Fibroblast of villous mesenchyme (primary cell): ENCODE measurements at regions not wholly inside any gene's neighbourhood (a gene's known extent, or its start where the extent isn't known, plus 50 kb on each side); places are given as distances from the start of the nearest gene placed in this dataset.

ENCODE experiments used
- DNase-seq: peaks from one replicate; pipeline ENCODE4 v3.0.0-alpha.2; 2010; ENCODE audit warnings: low read depth
- H3K4me3 ChIP-seq: 2 replicates; pipeline ENCODE4 v1.5.1; 2011; ENCODE audit warnings: low read depth, mild to moderate bottlenecking, low read length
- TF ChIP-seq, protein P1 (sequence below): IDR thresholded peaks from 2 replicates; pipeline ENCODE4 v1.5.1; 2012; ENCODE audit warnings: low read depth, mild to moderate bottlenecking, low read length; ENCODE audit not compliant: insufficient read depth

DNA sequence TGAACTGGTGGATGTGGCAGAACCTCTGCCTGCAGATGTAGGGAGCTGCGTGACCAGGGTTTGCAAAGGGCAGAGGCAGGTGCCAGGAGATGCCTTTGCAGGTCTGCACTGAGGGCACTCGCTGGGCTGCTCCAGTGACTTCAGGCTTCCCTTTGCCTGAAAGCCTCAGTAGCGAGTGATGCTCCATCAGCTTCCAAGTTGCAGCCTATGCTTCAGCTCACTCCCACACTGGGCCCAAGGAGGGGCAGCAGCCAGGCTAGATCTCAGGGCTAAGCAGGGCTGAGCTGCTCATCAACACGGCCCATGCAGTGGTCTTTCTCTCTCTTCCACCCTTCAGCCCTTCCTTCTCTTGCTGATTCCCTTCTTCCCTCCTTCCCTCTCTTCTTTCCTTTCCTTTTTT lies 78.3 kb upstream of the RGMA start:
- TF ChIP-seq, protein P1, sequence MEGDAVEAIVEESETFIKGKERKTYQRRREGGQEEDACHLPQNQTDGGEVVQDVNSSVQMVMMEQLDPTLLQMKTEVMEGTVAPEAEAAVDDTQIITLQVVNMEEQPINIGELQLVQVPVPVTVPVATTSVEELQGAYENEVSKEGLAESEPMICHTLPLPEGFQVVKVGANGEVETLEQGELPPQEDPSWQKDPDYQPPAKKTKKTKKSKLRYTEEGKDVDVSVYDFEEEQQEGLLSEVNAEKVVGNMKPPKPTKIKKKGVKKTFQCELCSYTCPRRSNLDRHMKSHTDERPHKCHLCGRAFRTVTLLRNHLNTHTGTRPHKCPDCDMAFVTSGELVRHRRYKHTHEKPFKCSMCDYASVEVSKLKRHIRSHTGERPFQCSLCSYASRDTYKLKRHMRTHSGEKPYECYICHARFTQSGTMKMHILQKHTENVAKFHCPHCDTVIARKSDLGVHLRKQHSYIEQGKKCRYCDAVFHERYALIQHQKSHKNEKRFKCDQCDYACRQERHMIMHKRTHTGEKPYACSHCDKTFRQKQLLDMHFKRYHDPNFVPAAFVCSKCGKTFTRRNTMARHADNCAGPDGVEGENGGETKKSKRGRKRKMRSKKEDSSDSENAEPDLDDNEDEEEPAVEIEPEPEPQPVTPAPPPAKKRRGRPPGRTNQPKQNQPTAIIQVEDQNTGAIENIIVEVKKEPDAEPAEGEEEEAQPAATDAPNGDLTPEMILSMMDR = no peak
- no peak for DNase-seq
- H3K4me3 ChIP-seq = no peak overlapping the region

DNA sequence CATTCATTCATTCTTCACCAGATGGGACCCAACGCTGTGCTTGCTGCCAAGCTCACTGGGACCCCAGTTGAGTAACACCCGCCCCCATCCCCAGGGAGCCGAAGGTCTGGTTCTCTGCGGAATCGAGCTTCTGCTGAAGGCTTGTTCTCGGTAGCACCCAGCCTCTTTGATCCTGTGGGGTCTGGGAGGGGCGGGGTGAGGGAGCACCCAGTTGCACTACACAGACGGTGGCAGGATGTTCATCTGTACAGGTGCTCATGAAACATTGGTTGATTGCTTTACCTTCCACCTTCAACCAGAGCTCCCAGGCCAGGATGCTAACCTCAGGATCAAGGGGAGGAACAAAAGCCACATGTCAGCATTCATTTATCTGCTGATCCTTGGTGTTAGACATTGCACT lies 77.7 kb upstream of the RGMA start:
- no peak overlapping the region for H3K4me3 ChIP-seq
- TF ChIP-seq, protein P1 = no peak

DNA sequence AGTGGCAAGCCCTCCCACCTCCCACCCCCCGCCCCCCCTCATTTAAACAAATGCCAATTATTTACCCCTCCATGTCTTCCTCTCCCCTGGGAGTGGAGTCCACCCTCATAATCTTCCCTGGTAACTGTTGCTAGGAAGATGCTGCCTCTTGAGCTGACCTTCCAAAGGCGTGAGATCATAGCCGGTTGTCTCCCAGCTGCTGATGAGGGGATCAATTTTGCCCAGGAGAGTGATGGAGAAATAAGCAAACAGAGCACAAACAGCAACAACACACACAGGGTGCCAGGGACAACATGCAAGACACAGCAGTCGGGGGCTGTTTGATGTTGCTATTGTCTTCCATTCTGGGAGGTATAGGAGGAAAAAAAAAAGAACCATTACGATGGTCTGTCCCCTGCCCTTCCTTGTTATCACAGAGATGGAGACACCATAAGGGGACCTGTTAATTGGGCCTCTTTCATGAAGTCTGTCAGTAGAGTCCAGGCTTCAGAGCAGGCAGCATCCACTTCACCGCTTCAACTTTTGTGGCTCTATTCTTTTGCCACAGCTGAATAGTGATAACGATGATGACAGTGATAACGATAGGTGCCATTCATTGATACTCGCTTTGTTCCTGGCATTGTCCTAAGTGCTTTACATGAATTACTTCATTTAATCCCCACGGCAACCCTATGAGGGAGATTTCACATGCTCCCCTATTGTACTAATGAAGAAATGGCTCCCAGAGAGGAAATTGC lies 76.9 kb upstream of the RGMA start:
- H3K4me3 ChIP-seq = no peak overlapping the region
- TF ChIP-seq, protein P1 = no peak
- no peak for DNase-seq

More for the DNA sequence above, 77.7 kb upstream of the RGMA start:
- no peak for DNase-seq

DNA sequence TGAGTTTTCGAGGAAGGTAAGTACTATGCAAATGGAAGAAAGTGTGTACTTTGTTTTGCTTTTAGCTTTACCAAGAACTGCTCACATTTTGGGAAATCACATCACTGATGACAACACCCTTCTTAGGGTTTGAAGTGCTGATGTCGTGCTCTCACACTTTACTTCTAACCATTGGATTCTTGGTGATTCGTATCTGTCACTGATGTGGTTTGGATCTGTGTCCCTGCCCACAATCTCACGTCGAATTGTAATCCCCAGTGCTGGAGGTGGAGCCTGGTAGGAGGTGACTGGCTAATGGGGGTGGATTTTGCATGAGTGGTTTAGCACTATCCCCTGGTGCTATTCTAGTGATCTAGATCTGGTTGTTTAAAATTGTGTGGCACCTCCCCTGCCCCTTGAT lies 75.4 kb upstream of the RGMA start:
- TF ChIP-seq, protein P1 = no peak
- DNase-seq = no peak
- no peak overlapping the region for H3K4me3 ChIP-seq

DNA sequence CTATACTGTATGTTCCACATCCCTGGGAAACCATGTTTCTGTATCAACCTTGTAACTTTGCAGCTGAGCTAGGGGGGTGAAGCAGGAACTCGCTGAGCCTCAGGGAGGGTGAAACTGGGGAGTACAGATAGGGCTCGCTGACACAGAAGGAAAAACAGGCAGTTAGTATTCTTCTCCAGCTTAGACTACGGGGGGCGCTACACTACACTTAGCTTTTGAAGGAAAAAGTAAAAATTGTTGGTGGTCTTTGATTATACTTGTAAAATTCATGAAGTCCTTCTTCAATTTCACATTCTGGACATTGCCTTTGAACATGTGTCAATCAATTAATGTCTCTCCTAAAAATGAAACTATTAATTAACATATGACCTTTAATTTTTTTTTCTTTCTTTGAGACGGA lies 73.5 kb upstream of the RGMA start:
- no peak for DNase-seq
- TF ChIP-seq, protein P1 = no peak
- no peak overlapping the region for H3K4me3 ChIP-seq

DNA sequence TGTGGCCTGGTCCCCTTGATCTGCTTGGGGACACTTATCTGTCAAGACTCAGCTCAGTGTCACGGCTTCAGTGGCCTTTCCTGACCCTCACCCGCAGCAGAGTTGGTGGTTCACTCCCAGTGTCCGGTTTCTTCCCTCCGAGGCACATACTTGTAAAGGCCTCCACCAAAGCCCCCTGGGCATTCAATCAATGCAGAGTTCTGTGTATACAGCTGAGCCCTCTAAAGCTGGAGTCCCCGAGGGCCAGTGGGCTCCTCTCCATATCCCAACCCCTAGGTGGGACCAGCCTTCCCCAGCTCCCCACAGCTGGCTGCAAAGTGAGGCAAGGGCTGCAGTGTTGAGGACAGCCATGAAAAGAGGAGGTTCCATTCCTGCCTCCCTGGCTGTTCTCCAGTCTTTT lies 70.9 kb upstream of the RGMA start:
- TF ChIP-seq, protein P1 = no peak
- no peak overlapping the region for H3K4me3 ChIP-seq
- DNase-seq = no peak

DNA sequence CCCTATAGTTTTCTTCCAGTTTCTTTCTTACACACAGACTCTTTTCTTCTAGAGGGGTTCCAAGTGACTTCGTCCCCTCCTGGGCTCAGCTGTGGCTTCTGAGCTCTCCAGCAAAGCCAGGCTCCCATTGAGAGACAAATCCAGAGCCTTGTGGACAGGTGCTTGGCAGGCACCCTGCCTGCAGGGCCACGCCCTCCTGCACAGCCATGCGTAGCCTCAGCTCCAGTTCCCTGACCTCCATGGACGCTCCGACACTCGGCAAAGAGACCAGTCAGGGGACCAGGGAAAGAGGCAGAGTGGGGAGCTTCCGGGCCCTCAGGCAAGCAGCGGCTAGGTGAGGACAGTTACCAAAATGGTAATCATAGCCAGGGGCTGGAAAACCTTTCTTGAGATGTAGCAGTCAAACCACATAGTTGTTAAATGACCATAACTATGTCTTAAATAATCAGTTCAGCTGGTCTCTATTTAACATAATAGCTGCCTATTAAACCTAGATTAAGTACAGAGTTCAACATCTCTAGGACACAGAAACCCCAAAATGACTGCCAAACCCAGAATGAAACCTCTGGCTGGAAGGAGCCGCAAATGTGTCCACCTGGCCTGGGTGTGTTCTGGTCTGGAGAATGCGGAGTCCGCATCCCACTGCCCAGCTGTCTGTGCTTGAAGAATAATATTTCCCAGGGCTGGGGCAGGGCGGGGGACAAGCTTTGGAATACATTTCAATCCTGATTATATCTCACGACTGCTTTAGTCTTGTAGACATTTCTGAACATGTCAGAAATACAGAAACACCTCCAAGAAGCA lies 69.3 kb upstream of the RGMA start:
- DNase-seq = no peak
- TF ChIP-seq, protein P1 = no peak
- H3K4me3 ChIP-seq = no peak overlapping the region
